DMS114 treated with DMSO at 0.1 percent for 48 hours (cell line): ENCODE measurements at regions not wholly inside any gene's neighbourhood (a gene's known extent, or its start where the extent isn't known, plus 50 kb on each side); places are given as distances from the start of the nearest gene placed in this dataset.
A peak's percentile ranks its signal among the peaks of the same experiment; 100 is the strongest.
"Not testable (repeated sequence)": the region's sequence is repeated elsewhere in the genome, so short reads cannot be mapped to it uniquely, and the experiment has no call there.

Experiments
- DNase-seq: peaks from one replicate; lab custom pipeline; 2025; ENCODE audit not compliant: unreplicated experiment; lab: John Stamatoyannopoulos, UW

GRCh38 chr2:100702438-100703109, 117.4 kb upstream of the NPAS2 start:
- no peak for DNase-seq

GRCh38 chr2:100703213-100703612, 116.7 kb upstream of the NPAS2 start:
- DNase-seq, result no peak

GRCh38 chr2:100703739-100704138, 116.2 kb upstream of the NPAS2 start:
- no peak for DNase-seq

- DNase-seq, result no peak
These were observed 115.8 kb upstream of the NPAS2 start for GRCh38 chr2:100704156-100704555.

GRCh38 chr2:100704711-100705110, 115.2 kb upstream of the NPAS2 start:
- no peak for DNase-seq

- no peak for DNase-seq
These were observed 112.7 kb upstream of the NPAS2 start for GRCh38 chr2:100707016-100707947.

GRCh38 chr2:100708333-100708732, 111.6 kb upstream of the NPAS2 start:
- no peak for DNase-seq

- no peak for DNase-seq
These were observed 106.8 kb upstream of the NPAS2 start for GRCh38 chr2:100713106-100713505.

- not testable (repeated sequence) for DNase-seq
These were observed 105.4 kb upstream of the NPAS2 start for GRCh38 chr2:100714396-100715010.

GRCh38 chr2:100715861-100716260, 104.1 kb upstream of the NPAS2 start:
- DNase-seq, result not testable (repeated sequence)

- no peak for DNase-seq
These were observed 103.4 kb upstream of the NPAS2 start for GRCh38 chr2:100716581-100716980.

- no peak for DNase-seq
These were observed 101.8 kb upstream of the NPAS2 start for GRCh38 chr2:100718065-100718629.

GRCh38 chr2:100720445-100720844, 99.5 kb upstream of the NPAS2 start:
- DNase-seq, result no peak

GRCh38 chr2:100721693-100722092, 98.2 kb upstream of the NPAS2 start:
- DNase-seq, result no peak

- no peak for DNase-seq
These were observed 97.8 kb upstream of the NPAS2 start for GRCh38 chr2:100722125-100722524.

- DNase-seq, result no peak
These were observed 93.1 kb upstream of the NPAS2 start for GRCh38 chr2:100726866-100727265.

GRCh38 chr2:100730290-100730868, 89.6 kb upstream of the NPAS2 start:
- DNase-seq, result peak; percentile 54

GRCh38 chr2:100731535-100731981, 88.4 kb upstream of the NPAS2 start:
- no peak for DNase-seq

- no peak for DNase-seq
These were observed 86.3 kb upstream of the NPAS2 start for GRCh38 chr2:100733391-100734187.
